ENCODE measurements at regions not wholly inside any gene's neighbourhood (a gene's known extent, or its start where the extent isn't known, plus 50 kb on each side); places are given as distances from the start of the nearest gene placed in this dataset.

DNA sequence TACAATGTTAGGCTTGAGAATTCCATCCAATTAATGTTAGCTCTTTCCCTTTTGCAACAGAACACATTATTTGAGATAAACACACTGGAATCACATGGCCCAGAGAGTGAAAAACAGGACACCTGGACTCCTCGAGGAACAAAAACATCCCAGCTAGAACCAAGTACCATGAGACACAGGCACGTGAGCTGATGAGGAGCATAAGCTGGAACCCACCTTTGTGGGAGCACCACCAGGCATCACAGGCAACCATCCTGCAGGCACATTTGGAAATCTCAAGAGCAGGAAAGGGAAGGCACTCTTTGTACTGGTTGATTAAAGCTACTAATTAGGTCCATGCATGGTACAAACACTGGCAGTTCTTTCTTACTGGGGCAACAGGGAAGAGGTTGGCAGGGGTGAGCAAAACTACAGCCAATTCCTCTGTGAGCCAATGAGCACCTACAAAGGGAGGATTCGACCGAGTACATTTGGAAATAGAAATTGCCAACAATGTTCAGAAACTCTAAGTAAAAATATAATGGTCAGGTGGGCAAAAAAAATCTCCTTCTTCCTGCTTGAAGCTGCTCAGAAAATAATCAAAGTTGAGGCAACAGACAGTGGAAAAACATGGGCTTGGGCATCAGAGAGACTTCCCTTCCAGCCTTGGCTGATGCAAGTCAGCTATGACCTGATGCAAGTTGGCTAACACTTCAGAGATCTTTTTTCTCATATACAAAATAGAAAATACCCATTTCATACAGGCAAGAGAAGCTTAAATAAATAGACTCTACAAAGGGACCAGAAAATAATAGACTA is 216.7 kb downstream of the NUAK1 start:
- peak in 20 of 56 donors; percentile 2 to 58 (median 10) for DNase-seq

DNA sequence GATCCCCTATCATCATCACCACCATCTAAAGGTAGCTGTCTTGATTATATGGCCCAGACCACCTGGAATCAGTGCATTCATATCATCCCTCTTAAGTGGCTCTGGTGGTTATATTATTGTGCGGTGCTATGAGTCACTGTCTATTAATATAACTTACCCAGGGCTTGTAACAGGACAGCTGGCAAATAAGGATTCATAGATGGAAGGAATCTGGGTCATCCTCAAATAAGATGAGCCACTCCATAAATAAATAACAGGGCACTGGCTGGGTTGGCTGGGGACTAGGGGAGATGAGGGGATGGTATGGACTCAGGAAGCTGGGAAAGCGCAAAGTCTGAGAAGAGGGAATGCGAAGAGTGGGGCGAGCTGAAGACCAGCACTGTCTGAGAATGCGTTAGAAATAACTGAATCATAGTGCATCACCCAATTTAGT is 216.1 kb downstream of the NUAK1 start:
- no peak for DNase-seq

DNA sequence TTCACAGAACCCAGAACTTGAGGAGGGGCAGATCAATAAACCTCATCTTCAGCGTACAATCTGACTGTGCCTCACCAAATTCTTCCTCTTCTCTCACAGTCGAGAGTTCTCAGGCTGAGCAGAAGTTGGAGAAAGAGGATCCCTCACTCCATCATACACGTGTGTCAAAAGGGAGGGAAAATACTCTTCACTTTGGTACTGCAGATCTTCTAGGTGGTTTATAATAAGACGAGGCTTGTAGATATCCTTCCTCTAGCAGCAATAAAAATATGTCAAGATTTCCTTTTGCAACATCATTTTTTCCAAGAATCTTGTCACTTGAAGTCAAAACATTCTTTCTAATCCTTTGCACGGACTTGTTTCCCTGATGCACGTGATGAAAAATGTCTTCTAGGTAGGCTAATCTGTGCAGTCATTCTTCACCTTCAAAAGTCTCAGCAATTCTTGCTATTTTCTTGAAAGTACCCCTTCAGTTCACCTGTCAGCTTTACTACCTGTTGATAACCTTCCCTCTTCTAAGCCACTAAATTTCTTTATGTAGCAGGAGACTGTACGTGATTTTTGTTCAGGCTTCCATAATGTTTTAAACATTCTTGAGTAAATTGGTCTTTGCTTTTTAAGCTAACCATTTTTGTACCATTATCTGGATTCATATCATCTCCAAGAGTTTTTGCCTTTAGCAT is 214.1 kb downstream of the NUAK1 start:
- DNase-seq = no peak

DNA sequence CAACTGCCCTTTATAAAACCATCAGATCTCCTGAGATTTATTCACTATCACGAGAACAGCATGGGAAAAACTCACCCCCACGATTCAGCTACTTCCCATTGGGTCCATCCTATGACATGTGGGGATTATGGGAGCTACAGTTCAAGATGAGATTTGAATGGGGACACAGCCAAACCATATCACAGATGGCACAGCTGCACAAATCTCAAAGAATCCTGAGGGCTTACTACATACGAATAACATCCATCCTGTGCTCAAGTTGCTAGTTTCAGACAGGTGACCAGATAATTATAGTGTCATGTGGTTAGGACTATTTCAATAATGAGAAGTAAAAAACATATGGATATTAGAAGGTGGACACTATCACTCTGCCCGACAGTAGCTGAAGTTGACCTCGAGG is 211.2 kb downstream of the NUAK1 start:
- no peak for DNase-seq

DNA sequence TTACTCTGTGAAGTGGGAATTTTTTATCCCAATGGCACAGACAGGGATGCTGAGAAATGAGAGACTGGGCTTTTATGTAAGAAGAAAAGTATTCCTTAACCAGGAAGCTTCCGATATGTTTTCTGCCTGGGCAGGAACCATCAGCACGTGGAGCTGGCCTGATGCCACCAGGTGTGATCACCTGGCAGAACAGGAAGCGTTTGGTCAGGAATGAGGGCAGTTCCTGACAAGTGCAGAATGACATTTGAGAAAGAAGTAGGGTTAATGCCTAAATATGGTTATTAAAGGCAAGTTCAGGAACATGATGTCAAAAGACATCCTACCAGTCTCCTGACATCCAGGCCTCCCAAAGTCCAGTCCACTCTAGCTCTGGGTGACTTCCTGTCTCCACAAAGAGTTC is 210.3 kb downstream of the NUAK1 start:
- no peak for DNase-seq

DNA sequence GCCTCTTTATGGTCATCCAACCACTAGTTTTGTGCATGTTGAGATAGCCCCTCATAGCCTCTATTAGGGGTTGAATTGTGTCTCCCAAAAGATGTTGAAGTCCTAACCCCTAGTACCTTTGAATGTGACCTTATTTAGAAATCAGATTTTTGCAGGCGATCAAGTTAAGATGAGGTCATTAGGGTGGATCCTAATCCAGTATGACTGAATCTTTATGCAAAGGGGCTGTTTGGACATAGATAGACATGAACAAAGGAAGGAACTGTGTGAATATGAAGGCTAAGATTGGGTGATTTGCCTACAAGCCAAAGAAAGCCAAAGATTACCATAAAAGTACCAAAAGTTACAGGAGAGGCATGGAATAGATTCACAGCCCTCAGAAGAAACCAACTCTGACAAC is 209.6 kb downstream of the NUAK1 start:
- DNase-seq = no peak

DNA sequence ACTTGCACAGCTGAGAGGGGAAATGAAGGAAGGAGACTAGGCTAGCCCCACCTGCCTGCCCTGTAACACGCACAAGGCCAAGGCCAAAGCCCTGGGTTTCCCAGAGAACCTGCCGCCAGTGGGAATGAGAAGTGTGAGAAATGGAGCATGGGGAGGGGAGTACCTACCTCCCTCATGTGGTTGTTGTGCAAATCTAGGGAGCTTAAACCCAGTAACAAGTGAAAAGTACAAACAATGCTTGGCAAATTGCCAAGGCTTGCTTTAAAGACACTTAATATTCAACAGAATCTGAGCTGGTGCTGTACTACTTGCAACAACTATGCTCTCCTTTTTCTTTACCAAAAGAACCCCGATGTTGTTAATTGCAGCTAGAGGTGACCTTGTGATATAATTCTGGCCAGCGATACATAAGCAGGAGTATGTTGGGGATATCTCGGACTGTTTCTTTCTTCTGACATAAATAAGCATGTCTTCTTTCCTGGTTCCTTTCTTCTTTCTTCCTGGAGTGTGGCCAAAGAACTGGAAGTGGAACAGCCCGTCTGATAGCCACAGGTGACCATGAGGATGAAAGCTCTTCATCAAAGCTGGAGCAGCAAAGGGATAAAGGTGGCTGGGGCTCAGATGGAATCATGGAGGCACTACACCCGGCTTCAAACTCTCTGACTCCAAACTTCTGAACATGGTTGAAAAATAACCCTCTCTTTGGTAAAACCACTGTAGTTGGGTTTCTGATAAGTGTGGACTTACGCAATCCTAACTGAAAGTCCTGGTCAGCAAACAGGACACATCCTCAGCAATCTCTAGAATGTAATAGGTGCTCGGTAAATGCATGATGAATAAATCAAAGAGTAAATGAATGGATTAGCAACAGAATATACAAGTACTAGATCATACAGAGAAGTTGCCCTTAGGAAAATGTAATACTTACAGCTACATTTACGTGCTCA is 207.9 kb downstream of the NUAK1 start:
- DNase-seq = no peak

DNA sequence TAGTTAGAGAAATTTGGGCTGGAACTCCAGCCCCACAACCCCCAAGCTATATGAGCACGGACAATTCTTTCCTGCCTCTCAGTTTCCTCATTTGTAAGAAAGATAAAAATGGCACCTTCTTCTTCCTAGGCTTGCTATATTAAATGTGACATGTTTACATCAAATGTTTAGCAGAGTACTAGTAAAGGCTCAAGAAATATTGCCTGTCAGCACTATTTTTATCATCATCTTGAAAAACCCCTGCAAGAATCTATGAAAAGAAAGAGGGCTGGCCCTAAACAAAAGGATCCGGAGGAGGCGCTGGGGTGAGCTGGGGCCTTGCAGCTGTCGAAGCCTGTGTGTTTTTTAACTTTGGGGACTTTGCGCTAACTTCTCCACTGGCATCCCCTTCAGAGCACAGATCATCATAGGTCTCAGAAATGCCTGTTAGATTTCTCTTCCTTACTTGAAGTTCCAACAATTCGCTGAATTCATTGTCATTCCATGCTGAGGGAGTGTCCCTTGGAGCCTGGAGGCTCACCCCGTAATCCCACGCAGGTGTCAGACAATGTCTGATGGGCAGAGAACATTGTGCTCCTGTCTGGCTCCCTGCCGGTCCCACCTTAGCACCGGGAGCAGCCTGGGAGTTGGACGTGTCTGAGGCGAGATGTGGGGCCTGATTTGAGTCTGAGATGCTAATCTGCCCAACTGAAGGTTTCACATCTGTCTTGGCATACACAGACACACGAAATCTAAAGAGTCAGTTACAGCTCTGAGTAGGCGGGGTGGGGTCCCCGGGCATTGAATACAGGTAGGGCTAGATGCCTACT is 206.8 kb downstream of the NUAK1 start:
- no peak for DNase-seq

DNA sequence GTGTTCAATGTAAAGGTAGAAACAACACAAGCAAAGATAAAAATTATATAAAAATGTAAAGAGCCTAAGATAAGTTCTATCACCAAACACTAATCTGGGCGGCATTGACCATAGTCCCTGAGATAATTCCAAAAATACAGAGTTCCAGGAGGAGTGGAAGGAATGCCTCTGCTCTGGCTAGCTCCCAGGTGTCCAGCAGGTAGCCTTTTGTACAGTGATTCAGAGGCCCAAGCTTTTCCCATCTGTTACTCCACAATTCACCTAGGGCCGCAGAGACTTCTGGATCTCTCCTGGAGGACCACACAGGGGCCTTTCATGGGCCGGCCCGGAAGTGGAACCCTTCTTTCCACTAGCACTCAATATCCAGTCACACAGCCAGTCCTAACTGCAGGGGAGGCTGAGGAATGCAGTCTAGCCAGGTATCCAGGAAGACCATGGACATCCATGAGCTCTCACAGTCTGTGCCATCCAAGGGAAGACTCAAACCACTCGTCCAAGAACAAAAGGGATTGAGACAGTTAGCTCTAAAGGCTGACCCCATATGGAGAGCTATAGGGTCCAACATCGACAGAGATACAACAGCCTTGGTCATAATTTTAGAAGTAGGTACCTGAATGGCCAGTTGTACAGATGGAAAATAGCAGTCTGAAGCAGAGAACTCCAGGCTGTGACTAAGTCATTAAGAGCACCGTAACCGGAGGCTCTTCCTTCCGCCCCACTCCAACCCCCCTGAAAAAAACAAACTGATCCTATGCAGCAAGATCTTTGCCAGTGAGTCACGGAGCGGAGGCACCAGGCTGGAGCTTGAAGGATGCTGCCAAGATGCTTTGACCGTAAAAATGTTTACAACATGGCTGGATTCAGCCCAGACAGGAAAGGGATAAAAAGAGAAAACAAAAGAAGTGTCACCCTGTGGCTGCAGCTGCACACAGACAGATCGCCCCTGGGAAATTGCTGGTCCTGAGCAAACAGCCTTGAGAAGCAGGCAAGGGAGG is 204.8 kb downstream of the NUAK1 start:
- no peak for DNase-seq

DNA sequence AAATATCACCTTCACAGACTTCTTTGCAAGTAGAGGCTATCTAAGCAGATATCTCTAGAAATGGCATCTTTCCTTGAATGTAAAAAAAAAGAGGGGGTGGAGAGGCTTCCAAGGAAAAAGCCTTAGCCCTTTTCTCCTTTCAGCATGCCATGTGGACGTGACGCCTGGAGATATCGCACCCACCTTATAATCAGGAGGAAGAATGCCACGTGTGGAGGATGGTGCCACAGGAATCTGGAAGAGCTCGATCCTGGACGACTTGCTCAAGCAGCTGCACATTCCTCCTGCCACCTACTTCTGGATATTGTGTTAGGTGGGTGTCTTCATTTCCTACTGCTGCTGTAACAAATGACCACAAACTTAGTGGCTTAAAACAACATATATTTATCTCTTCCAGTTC is 203.6 kb downstream of the NUAK1 start:
- DNase-seq = no peak

DNA sequence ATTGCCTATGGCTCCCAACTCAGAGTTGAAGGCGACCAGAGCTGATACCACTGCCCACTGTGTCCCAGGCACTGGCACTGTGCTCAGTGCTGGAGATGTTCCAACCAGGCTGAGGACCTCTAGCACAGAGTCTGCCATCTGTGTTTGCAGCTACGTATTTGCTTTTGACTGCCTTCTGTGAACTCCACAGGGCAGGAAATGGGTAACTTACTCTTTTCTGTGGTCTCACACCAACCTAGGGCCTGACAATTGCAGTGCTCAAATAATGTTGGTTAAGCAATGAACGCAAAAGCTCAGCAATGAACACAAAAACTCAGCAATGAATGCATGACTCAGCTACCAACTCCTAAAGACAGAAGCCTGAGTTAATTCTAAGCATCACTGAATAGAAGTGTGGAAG is 202.8 kb downstream of the NUAK1 start:
- DNase-seq = no peak

DNA sequence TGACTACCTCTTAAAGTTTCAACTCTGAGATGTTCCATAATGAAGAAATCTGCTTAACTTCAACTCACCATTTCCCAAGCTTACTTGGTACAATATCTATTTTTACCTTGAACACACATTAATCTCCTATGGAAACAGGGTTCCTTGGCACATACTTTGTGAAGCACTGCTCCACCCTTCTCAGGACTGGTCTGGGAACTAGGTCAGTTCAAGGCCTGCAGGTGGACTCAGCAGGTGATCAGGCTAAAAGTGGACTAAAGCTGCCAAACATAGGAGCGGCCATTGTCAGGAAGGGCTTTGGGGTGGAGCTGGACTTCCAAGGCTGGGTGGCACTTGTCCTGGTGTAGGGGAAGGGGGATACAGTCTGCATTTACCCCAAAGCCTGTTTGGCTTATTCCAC is 202.3 kb downstream of the NUAK1 start:
- DNase-seq = no peak

DNA sequence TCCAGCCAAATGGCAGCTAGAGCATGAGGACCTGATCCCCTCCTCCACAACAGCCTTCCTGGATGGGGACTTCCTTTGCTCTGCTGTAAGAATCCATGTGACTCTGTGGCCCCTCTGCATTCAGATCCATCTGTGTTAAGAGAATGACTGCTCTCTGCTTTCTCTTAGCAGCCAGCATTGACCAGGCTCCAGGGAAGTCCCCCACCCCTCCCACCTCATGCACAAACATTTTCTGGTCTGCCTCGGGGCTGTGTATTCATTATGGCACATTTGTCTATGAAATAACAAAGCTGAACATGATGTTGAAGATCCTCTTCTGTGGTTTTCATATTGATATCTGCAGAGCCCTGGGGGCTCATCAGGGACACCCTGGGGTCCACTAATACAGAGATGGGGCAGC is 201.7 kb downstream of the NUAK1 start:
- DNase-seq = no peak

DNA sequence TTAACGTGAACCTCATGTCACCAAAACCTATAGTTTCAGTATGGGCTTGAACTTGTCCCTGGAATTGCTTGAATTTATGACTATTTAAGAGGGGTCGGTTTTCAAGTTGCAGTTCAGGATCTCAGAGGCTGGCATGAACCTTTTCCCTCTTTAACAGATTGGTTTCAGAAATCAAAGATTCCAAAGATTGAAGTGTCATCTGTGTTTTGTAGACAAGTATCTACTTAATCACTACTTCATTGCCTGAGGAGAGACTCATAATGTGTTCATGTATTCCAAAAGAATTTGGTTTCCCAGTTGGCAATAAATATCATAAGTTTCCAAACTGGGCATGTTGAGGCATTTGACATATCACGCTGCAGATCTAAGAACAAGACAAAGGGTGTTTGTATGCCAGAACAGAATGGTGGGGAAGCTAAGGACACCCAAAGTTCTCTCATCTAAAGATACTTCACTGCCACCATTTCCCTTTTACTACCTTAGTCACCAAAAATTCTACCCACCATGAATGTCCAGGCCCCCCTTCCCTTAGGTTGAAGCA is 199.5 kb downstream of the NUAK1 start:
- DNase-seq = no peak

DNA sequence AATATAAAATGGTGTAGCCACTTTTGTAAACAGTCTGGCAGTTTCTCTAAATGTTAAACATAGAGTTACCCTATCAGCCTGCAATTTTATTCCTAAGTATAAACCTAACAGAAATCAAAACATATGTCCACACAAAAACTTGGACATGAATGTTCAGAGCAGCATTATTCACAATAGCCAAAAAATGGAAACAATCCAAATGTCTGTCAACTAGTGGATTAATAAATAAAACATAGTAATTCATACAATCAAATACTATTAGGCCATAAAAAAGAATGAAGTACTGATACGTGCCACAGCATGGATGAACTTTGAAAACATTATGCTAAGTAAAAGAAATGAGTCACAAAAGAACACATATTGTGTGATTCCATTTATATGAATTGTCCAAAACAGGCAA is 196.5 kb downstream of the NUAK1 start:
- DNase-seq = no peak

DNA sequence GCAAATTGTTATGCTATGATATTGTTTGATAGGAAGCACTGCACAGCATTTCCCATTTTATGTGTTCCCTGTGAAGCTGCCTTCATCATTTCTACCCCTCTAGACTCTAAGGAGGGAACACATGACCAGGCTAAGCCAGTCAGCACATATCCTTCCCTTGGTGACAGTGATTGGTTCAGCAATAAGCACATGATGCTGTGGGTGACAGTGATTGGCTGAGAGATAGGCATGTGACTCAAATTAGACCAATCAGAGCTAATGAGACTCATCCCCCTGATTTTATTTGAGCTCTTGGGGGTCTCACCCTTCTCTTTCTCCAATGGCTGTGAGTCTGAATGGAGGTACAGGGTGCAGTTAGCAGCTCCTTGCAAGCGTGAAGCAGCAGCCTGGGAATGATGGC is 195.2 kb downstream of the NUAK1 start:
- no peak for DNase-seq

DNA sequence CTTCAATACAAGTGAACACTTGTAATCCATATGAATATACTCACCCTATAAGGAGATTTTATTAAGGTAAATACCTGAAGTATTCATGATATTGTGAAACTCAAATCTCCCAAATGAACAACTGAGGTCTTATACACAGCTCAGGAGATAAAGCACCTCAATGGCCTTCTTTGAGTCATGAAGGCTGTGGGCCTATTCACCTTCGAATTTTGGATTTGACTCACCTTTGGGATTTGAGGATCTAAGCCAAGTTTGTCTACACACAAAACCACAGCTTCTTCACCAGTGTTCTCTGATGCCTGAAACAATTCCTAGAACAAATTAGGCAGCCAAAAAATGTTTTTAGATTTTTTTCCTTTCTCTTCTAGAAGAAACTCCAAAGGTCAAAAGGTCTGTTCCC is 194.1 kb downstream of the NUAK1 start:
- no peak for DNase-seq

DNA sequence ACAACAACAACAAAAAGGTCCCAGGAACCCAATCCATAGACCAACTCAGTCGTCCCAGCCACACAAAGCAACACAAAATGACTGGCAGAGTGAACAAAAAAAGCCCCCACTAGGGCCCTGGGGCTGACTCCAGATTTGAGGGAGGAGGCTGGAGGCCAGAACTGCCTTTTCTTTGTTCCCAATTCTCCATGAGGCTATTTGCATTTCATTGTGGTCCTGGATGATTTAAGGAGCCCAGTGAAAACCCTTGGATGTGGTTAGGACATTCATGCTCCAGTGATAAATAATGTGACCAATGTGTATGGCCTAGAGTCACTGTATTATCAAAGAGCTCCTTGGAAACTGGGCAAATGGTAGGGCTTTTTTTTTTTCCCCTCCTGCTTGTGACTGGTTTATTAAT is 192.9 kb downstream of the NUAK1 start:
- DNase-seq = no peak

DNA sequence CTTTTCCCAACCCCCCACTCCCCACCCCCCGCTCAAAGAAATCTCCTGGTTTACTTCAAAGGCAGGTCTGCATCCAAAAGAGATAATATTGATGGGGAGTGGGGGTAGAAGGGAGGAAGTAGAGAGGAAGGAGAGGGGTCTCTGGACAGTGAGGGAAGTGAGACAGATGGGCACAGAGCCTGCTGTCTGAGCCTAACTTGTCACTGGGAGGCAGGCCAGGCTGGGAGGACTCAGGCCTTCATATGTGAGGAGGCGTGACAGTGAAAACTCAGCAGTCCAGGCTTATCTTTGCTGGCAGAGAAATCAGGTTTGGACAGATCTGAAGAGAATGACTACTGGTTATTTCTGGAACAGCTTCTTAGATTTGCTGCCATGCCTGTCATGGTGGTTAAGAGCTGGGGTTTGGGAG is 192.3 kb downstream of the NUAK1 start:
- no peak for DNase-seq

DNA sequence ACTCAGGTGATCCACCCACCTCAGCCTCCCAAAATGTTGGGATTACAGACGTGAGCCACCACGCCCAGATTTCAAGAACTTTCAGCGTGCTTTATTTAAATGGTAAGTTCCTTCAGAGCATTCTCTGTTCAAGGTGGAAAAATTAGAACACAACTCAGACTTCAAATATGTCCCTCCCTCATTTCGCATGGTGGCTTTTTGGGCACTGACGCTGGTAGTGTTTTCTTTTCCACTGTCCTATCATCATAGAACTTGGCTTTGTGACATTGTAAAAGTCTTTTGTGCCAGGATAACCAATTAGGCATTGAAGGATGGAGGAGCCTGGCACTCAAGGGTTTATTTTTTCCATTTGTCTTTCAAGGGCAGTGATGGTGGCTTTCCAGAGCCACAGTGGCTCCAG is 190.8 kb downstream of the NUAK1 start:
- DNase-seq = no peak

Data from nucleus accumbens (tissue), 56 donors.